ENCODE measurements at regions not wholly inside any gene's neighbourhood (a gene's known extent, or its start where the extent isn't known, plus 50 kb on each side); places are given as distances from the start of the nearest gene placed in this dataset.

- TF ChIP-seq POLR2AphosphoS5 (IDR thresholded peaks at IDR 0.05; ENCODE audit: low read depth, low read length) (no peak), TAF1 (IDR thresholded peaks at IDR 0.05; ENCODE audit: borderline replicate concordance, insufficient read depth, low read length) (no peak), REST (IDR thresholded peaks at IDR 0.05; ENCODE audit: insufficient read depth in 1 of 2, low read depth in 2 of 2, low read length in 2 of 2) (no peak)
Observed at GRCh38 chr20:60202046-60202445, 243.8 kb downstream of the CDH26 start.

All from PFSK-1 (cell line).